Astrocyte (in vitro differentiated cells and primary cell): ENCODE measurements at regions not wholly inside any gene's neighbourhood (a gene's known extent, or its start where the extent isn't known, plus 50 kb on each side); places are given as distances from the start of the nearest gene placed in this dataset.

ENCODE experiments used
- DNase-seq: peaks from one replicate; pipeline ENCODE4 v3.0.0-alpha.2; 2010; ENCODE audit warnings: low read depth
- FAIRE-seq: peaks from 2 replicates; lab custom pipeline; 2011; peaks lifted over from hg19 to GRCh38; lab: Jason Lieb, UNC
- H2AFZ ChIP-seq: 2 replicates; pipeline ENCODE4 v1.6.0; 2012; ENCODE audit warnings: low read depth, low read length, inconsistent platforms
- H3K27ac ChIP-seq: 2 replicates; pipeline ENCODE4 v1.5.1; 2011; ENCODE audit warnings: low read depth, low read length, inconsistent platforms
- H3K27me3 ChIP-seq: 2 replicates; pipeline ENCODE4 v1.6.0; 2011; ENCODE audit warnings: low read length, inconsistent platforms; ENCODE audit not compliant: insufficient read depth
- H3K36me3 ChIP-seq: 2 replicates; pipeline ENCODE4 v1.5.1; 2011; ENCODE audit warnings: low read length, inconsistent platforms; ENCODE audit not compliant: insufficient read depth
- H3K4me1 ChIP-seq: 2 replicates; pipeline ENCODE4 v1.5.1; 2011; ENCODE audit warnings: low read length, inconsistent platforms; ENCODE audit not compliant: insufficient read depth
- H3K4me2 ChIP-seq: 2 replicates; pipeline ENCODE4 v1.6.0; 2012; ENCODE audit warnings: low read length, inconsistent platforms
- H3K4me3 ChIP-seq: 2 replicates; pipeline ENCODE4 v1.5.1; 2011; ENCODE audit warnings: low read depth, mild to moderate bottlenecking, low read length, inconsistent platforms; ENCODE audit not compliant: insufficient read depth
- H3K79me2 ChIP-seq: 2 replicates; pipeline ENCODE4 v1.6.0; 2012; ENCODE audit warnings: mild to moderate bottlenecking, low read length, inconsistent platforms; ENCODE audit not compliant: insufficient read depth
- H3K9ac ChIP-seq: 2 replicates; pipeline ENCODE4 v1.6.0; 2012; ENCODE audit warnings: mild to moderate bottlenecking, low read length, inconsistent platforms
- H3K9me3 ChIP-seq: 2 replicates; pipeline ENCODE4 v1.5.1; 2012; ENCODE audit warnings: low read depth, mild to moderate bottlenecking, low read length, inconsistent platforms; ENCODE audit not compliant: insufficient read depth
- H4K20me1 ChIP-seq: 2 replicates; pipeline ENCODE4 v1.6.0; 2012; ENCODE audit warnings: low read length, inconsistent platforms; ENCODE audit not compliant: insufficient read depth
- H3K27ac Mint-ChIP-seq: one replicate; pipeline ENCODE4 v1.8.0; 2021; ENCODE audit warnings: mild to moderate bottlenecking, mixed read lengths; ENCODE audit not compliant: unreplicated experiment
- H3K27me3 Mint-ChIP-seq: one replicate; pipeline ENCODE4 v1.8.0; 2021; ENCODE audit warnings: low read depth, mixed read lengths; ENCODE audit not compliant: unreplicated experiment
- H3K36me3 Mint-ChIP-seq: one replicate; pipeline ENCODE4 v1.8.0; 2021; ENCODE audit warnings: low read depth, mixed read lengths; ENCODE audit not compliant: unreplicated experiment
- H3K4me1 Mint-ChIP-seq: one replicate; pipeline ENCODE4 v1.8.0; 2021; ENCODE audit warnings: low read depth, mixed read lengths; ENCODE audit not compliant: unreplicated experiment
- H3K4me3 Mint-ChIP-seq: one replicate; pipeline ENCODE4 v1.8.0; 2021; ENCODE audit warnings: mild to moderate bottlenecking, moderate library complexity, mixed read lengths; ENCODE audit not compliant: unreplicated experiment
- H3K9me3 Mint-ChIP-seq: one replicate; pipeline ENCODE4 v1.8.0; 2021; ENCODE audit warnings: mild to moderate bottlenecking, mixed read lengths; ENCODE audit not compliant: unreplicated experiment
- EZH2 ChIP-seq: IDR thresholded peaks from 2 replicates; pipeline ENCODE4 v1.6.1; 2012; ENCODE audit warnings: mild to moderate bottlenecking, low read length, inconsistent platforms; ENCODE audit not compliant: insufficient read depth
- TF ChIP-seq, protein P1 (sequence below): IDR thresholded peaks from 2 replicates; pipeline ENCODE4 v1.5.1; 2011; ENCODE audit warnings: low read depth, mild to moderate bottlenecking, inconsistent platforms, low read length, moderate library complexity; ENCODE audit not compliant: insufficient read depth

DNA sequence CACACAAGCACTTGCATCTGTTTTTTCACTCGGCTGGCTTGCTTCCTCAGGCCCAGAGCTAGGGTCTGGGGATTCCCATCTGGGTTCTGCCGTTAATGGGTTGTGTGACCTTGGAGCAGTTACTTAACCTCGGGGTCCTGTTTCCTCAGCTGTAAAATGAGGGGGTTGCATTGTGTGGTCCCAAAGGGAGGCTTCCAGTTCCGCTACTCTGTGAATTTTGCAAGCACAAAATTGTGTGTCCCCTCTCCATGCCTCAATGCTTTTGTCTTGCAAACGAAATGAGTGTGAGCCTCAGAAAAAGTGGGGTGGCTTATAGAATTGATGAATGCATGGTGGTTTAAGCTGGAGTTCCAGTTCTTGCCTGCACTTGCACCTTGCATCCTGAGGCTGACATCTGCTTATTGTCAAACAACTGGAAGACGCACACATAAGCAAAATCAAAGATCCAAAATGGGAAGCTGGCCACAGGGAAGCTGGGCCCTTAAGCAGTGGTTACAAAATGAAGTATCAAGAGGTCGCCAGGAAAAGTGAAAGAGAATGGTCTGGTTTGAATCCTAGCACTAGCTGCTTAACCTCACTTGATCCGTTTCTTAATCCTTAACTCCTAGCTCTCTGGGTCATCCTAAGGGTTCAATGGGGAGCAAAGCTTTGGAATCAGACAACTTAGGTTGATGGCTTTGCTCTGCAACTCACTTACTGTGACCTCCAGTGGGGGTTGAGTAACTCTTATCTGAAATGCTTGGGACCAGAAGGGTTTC, 490.6 kb downstream of the DHX35 start:
- Histone ChIP-seq H3K27ac (no peak overlapping the region), H3K79me2 (no peaks in the 10 kb centered on the region), H3K36me3 (no peaks in the 10 kb centered on the region), H3K4me1 (no peaks in the 10 kb centered on the region), H4K20me1 (no peaks in the 10 kb centered on the region), H3K4me3 (no peak overlapping the region), H3K9me3 (peaks cover 3% of the 10 kb centered on the region), H2AFZ (no peak overlapping the region), H3K27me3 (peaks cover 3% of the 10 kb centered on the region), H3K4me2 (no peak overlapping the region), H3K9ac (no peak overlapping the region)
- Mint-ChIP-seq H3K9me3 (peaks cover 2% of the 10 kb centered on the region), H3K4me3 (no peak overlapping the region), H3K36me3 (no peaks in the 10 kb centered on the region), H3K27me3 (peaks cover 14% of the 10 kb centered on the region), H3K4me1 (no peaks in the 10 kb centered on the region), H3K27ac (no peak overlapping the region)
- DNase-seq = no peak
- FAIRE-seq = no peak
- TF ChIP-seq, protein P1, sequence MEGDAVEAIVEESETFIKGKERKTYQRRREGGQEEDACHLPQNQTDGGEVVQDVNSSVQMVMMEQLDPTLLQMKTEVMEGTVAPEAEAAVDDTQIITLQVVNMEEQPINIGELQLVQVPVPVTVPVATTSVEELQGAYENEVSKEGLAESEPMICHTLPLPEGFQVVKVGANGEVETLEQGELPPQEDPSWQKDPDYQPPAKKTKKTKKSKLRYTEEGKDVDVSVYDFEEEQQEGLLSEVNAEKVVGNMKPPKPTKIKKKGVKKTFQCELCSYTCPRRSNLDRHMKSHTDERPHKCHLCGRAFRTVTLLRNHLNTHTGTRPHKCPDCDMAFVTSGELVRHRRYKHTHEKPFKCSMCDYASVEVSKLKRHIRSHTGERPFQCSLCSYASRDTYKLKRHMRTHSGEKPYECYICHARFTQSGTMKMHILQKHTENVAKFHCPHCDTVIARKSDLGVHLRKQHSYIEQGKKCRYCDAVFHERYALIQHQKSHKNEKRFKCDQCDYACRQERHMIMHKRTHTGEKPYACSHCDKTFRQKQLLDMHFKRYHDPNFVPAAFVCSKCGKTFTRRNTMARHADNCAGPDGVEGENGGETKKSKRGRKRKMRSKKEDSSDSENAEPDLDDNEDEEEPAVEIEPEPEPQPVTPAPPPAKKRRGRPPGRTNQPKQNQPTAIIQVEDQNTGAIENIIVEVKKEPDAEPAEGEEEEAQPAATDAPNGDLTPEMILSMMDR = no peak
- TF ChIP-seq EZH2 = no peak

DNA sequence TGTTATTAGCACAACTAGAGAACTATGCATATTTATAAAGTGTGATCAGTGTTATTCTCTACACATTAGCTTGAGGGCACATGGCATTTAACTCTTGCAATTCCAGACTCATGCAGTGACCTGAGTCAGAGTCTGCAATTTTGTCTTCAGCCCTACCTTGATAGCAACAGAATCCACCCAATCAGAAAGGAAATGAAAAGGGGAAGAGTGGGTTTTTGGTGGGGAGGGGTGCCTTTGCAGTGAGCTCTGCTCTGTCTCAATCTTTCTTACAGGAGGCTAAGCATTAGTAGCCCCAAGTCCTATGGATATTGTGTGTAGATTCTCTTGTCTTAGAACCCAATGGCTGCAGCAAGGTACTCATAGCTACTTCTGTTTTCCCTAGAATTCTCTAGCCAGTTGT, 489.2 kb downstream of the DHX35 start:
- Mint-ChIP-seq H3K27me3 (peaks cover 12% of the 10 kb centered on the region), H3K36me3 (no peaks in the 10 kb centered on the region), H3K4me3 (no peak overlapping the region), H3K4me1 (no peaks in the 10 kb centered on the region), H3K9me3 (peaks cover 2% of the 10 kb centered on the region), H3K27ac (no peak overlapping the region)
- no peaks in the 10 kb centered on the region for H3K79me2 ChIP-seq
- peaks cover 3% of the 10 kb centered on the region for H3K9me3 ChIP-seq
- no peaks in the 10 kb centered on the region for H3K4me1 ChIP-seq
- H3K27me3 ChIP-seq = peaks cover 3% of the 10 kb centered on the region
- no peaks in the 10 kb centered on the region for H4K20me1 ChIP-seq
- H3K36me3 ChIP-seq = no peaks in the 10 kb centered on the region
- H2AFZ ChIP-seq = no peak overlapping the region
- no peak overlapping the region for H3K9ac ChIP-seq
- TF ChIP-seq, protein P1 = no peak
- TF ChIP-seq EZH2 = no peak
- no peak overlapping the region for H3K4me2 ChIP-seq
- no peak for DNase-seq
- FAIRE-seq = no peak
- no peak overlapping the region for H3K4me3 ChIP-seq
- H3K27ac ChIP-seq = no peak overlapping the region

DNA sequence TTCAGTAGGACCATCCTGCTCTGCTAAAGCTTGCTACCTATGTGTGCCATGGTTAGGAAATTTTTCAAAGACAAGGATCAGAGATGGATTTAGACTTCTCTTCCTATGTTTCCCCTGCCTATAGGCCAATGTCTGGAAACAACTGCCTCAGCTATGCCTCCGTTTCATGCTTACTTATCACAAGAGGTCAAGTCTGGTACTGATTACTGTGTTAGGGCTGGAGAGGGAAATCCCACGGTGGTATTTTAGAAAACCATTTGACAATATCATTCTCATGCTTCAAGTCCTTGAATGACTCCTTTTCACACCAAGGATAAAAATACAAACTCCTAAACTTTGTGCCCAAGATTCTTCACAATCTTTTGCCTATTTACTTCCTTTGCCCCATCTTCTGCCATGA, 484.3 kb downstream of the DHX35 start:
- no peak for FAIRE-seq
- H3K27me3 Mint-ChIP-seq = no peaks in the 10 kb centered on the region

More for the DNA sequence above, 484.3 kb downstream of the DHX35 start:
- Histone ChIP-seq H3K9ac (no peak overlapping the region), H3K79me2 (no peaks in the 10 kb centered on the region), H2AFZ (no peak overlapping the region), H3K4me1 (no peaks in the 10 kb centered on the region), H3K36me3 (no peaks in the 10 kb centered on the region), H3K4me3 (no peak overlapping the region), H3K4me2 (no peak overlapping the region), H3K27ac (no peak overlapping the region), H3K27me3 (no peaks in the 10 kb centered on the region), H3K9me3 (no peaks in the 10 kb centered on the region), H4K20me1 (no peaks in the 10 kb centered on the region)
- no peaks in the 10 kb centered on the region for H3K9me3 Mint-ChIP-seq
- TF ChIP-seq, protein P1 = no peak
- no peak for TF ChIP-seq EZH2
- no peaks in the 10 kb centered on the region for H3K4me1 Mint-ChIP-seq
- H3K4me3 Mint-ChIP-seq = no peak overlapping the region
- DNase-seq = no peak
- H3K27ac Mint-ChIP-seq = no peak overlapping the region
- H3K36me3 Mint-ChIP-seq = no peaks in the 10 kb centered on the region
